GM18861 (cell line): ENCODE measurements at regions not wholly inside any gene's neighbourhood (a gene's known extent, or its start where the extent isn't known, plus 50 kb on each side); places are given as distances from the start of the nearest gene placed in this dataset.

Source experiments
- ATAC-seq: cut with Tn5 transposase; IDR thresholded peaks from one replicate; pipeline ENCODE4 v1.9.1; 2021; ENCODE audit not compliant: unreplicated experiment

GRCh38 chr4:32460972-32461371, 1740.8 kb downstream of the PCDH7 start:
- no peak for ATAC-seq

DNA sequence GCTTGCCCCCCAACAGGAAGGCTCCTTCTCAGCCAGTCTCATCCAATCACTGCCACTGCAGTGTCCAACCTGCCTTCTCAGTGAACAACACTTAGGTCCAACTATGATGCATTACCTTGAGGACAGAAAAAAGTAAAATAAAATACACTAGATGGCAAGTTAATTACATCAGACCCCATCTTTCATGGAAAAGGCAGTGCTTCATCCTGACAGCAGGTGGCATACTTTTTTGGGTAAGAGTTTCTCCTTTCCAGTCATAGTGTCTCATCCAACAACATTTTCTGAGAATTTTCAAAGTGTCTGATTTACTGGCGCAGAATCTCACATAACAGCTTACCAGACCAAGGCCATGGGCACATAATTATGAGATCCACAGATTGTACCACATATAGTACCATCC, 1742.8 kb downstream of the PCDH7 start:
- no peak for ATAC-seq

DNA sequence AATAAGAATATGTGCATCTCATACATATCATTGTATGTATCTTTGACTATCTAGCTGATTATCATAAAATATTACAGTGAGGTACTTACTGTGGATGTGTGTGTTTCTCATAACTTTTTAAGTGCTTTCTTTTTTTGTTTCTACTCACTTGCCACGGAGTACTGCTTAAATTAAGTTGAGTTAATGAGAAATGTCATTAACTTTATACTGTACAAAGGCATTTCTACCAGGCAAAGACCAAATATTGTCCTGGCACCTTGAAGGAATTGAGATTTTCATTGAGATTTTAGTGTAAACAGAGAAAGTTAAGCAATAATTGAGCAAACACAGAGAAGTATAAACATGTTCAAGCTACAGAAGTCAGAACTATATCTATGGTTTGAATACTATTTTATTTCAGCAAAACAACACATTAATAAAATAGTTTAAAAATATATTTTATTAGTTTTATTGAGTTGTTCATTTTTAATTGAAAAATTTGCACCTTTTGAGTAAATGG, 1750.0 kb downstream of the PCDH7 start:
- no peak for ATAC-seq

GRCh38 chr4:32472918-32473317, 1752.7 kb downstream of the PCDH7 start:
- no peak for ATAC-seq

DNA sequence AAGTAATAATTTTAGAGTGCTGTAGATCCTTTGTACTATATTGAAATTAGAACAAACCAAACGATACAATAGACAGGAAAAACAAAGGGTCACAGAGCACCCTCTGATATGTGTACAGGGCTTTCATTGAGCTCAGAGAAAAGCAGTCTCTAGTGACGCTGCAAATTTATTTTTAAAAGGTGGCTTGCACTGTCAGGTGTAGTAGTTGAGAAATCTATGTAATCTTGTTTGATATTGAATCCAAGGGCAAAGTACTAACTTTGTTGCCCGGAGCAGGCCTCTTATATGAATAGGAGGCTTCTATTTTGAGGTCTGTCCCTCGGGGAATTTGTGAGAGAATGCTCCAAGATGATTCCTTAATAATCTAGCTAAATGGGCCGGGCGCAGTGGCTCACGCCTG, 1755.5 kb downstream of the PCDH7 start:
- no peak for ATAC-seq

GRCh38 chr4:32477518-32477917, 1757.3 kb downstream of the PCDH7 start:
- no peak for ATAC-seq

DNA sequence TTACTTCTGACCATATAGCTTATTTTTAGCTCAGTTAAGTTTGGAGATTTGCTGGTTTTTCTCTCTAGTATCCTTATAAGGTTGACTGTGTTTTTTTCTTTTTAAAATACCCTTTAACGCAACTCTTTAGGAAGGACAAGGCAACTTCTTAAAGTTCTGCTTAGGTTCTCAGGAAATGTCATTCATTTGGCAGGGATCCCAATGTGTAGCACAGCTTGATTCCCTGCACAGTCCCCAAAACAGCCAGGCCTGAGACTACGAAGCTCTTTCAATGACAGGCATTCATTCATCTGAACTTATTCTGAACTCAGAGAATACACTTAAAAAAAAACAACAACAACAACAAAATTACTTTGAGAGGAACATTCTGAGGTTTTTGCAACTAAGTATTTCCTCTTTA, 1765.8 kb downstream of the PCDH7 start:
- ATAC-seq = no peak

GRCh38 chr4:32488690-32489089, 1768.5 kb downstream of the PCDH7 start:
- no peak for ATAC-seq

- no peak for ATAC-seq
Measured at GRCh38 chr4:32499171-32499570, 1779.0 kb downstream of the PCDH7 start.

DNA sequence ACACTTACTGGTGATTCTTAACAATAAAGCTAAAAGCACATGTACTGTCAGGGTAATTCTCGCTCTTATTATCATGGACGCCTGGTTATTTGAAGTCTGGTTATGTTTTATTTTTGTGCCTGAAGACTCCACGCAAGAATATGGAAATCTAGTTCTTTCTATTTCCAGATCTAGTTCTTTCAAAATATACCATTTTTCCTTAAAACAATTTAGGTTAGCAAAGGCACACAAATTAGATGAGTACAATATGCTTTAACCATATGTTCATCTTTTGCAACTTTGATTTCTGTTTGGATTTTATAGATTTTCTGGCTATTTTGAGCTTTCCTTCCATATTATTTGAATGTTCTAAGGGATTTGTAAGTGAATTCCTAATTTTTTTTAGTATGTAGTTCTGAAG, 1783.1 kb downstream of the PCDH7 start:
- ATAC-seq = no peak

DNA sequence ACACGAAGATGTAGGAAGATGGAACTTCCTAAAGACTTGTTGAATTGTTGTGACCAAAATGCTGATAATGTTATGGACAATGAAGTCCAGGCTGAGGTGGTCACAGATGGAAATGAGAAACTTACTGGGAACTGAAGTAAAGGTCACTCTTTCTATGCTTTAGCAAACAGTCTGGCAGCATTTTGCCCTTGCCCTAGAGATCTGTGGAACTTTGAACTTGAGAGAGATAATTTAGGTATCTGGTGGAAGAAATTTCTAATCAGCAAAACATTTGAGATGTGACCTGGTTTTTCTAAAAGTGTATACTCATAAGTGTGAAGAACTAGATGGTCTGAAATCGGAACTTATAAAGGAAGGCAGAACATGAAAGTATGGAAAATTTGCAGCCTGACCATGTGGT, 1785.9 kb downstream of the PCDH7 start:
- no peak for ATAC-seq

- ATAC-seq = no peak
Measured at GRCh38 chr4:32519060-32519459, 1798.9 kb downstream of the PCDH7 start.

GRCh38 chr4:32525420-32525819, 1805.3 kb downstream of the PCDH7 start:
- ATAC-seq = no peak

GRCh38 chr4:32544846-32545245, 1824.7 kb downstream of the PCDH7 start:
- ATAC-seq = no peak

GRCh38 chr4:32551943-32552342, 1831.8 kb downstream of the PCDH7 start:
- no peak for ATAC-seq

GRCh38 chr4:32560306-32560705, 1840.1 kb downstream of the PCDH7 start:
- no peak for ATAC-seq

DNA sequence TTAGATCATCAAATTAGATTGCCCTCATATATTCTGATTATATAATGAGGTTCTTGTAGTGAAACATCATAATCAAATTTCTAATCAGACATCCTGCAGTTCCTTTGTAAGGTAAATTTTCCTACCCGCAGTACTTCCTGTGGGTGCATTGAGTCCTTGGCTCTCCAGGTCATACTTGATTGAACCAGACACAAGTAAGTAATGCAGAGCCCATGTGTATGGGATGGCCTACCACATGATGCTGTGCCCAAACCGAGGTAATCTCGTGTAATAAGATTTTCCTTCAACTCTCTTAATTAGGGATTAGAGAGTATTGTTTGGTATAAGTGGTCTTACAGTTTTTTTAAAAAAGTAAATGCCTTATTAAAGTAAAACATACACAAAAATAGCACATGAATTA, 1841.8 kb downstream of the PCDH7 start:
- ATAC-seq = no peak

GRCh38 chr4:32564626-32565025, 1844.5 kb downstream of the PCDH7 start:
- ATAC-seq = no peak

- ATAC-seq = no peak
Measured at GRCh38 chr4:32569861-32570260, 1849.7 kb downstream of the PCDH7 start.

- no peak for ATAC-seq
Measured at GRCh38 chr4:32572366-32572765, 1852.2 kb downstream of the PCDH7 start.

DNA sequence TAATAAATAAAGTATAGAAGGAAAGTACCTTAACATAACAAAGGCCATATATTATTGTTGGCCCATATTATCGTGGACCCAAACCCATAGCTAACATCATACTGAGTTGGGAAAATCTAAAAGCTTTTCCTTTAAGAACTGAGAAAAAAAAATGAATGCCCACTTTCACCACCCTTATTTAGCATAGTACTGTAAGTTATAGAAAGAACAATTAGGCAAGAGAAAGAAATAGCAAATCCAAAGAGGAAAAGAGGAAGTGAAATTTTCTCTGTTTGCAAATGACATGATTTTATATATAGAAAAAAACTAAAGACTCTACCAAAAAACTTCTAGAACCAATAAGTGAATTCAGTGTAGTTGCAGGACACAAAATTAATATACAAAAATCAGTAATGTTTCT, 1854.6 kb downstream of the PCDH7 start:
- ATAC-seq = no peak

DNA sequence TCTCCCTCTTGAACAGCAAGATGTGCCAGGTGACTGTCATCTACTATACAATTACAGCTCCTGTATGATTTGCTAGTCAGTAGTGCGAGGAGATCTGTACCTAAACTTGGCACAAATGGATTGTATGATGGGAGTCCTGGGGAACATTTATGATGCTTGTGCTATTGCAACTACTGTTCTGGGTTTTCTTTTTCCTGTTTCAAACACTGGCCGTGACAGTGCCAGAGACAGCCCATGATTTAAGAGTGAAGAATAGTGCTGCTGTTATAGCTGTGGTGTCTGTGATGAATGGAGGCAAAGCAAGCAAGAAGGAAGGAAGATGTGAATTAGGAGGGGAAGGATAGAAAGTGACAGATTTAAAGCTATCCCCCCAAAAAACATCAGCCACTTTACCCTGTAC, 1868.9 kb downstream of the PCDH7 start:
- no peak for ATAC-seq

DNA sequence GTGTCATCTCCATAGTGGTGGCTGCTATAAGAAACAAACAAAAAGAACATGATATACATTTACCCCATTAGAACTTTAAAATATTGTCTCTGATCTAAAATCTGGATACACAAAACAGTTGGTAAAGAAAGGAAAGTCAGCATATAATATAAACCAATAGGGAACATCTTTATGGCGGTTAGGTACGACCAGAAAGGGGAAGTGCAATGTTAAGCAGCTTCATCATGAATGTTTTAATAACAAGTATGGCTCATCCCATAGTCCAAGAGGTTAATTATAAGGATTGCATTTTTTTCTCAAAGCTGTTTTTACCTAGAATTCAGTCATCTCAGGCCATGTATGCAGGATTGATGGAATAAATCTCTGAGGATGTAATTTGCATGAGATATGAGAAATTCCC, 1869.7 kb downstream of the PCDH7 start:
- no peak for ATAC-seq

GRCh38 chr4:32597354-32597753, 1877.2 kb downstream of the PCDH7 start:
- no peak for ATAC-seq
